T-cell (primary cell): ENCODE measurements at regions not wholly inside any gene's neighbourhood (a gene's known extent, or its start where the extent isn't known, plus 50 kb on each side); places are given as distances from the start of the nearest gene placed in this dataset.
"Not testable (repeated sequence)": the region's sequence is repeated elsewhere in the genome, so short reads cannot be mapped to it uniquely, and the experiment has no call there.

ENCODE experiments used
- ATAC-seq, 4 experiments: fragments of 200-7000 bp in 3 of 4; fragments of 150-1000 bp in 1 of 4; cut with Tn5 transposase; replicated peaks in 1 of 4; 1 replicate in 3 of 4; 2 replicates in 1 of 4; pipeline ENCODE4 v1.10.0; 2021; ENCODE audit warnings: moderate library complexity in 3 of 4, mild to moderate bottlenecking in 2 of 4, moderate number of reproducible peaks in 1 of 4
- CTCF ChIA-PET, 2 donors: fragments of 300-600 bp; sonication (Branson Sonifier 250); formaldehyde crosslinking; loops; one replicate each; lab custom pipeline; 2022; ENCODE audit warnings: antibody characterized with exemption in 2 of 2; lab: Charles Lee
- POLR2A ChIA-PET, 2 donors: fragments of 300-600 bp; sonication (Branson Sonifier 250); formaldehyde crosslinking; loops; one replicate each; lab custom pipeline; 2022; ENCODE audit warnings: antibody characterized with exemption in 2 of 2; lab: Charles Lee
- DNase-seq, 35 experiments: peaks; one replicate each; pipeline versions ENCODE4 v3.0.0 to v3.0.0-alpha.2; 2013 to 2023
- H3K27ac ChIP-seq: one replicate; pipeline ENCODE4 v1.5.1; 2013; ENCODE audit warnings: low read length
- H3K27me3 ChIP-seq, 2 experiments: replicated peaks in 1 of 2; 1 replicate in 1 of 2; 2 replicates in 1 of 2; pipeline versions ENCODE4 v1.6.1 to v1.7.0; 2013; ENCODE audit warnings: low read length in 1 of 2, mixed read lengths in 1 of 2; ENCODE audit not compliant: control insufficient read depth in 2 of 2, insufficient read depth in 2 of 2; ENCODE audit errors: extremely low read depth in 1 of 2
- H3K36me3 ChIP-seq, 2 donors: 1 replicate in 1 of 2; 2 replicates in 1 of 2; pipeline versions ENCODE4 v1.6.1 to v1.7.0; 2013; ENCODE audit warnings: low read length in 1 of 2; ENCODE audit not compliant: control insufficient read depth in 2 of 2, insufficient read depth in 1 of 2; ENCODE audit errors: extremely low read depth in 1 of 2
- H3K4me1 ChIP-seq, 2 experiments: 1 replicate in 1 of 2; 2 replicates in 1 of 2; pipeline versions ENCODE4 v1.6.1 to v1.7.0; 2013; ENCODE audit warnings: low read length in 2 of 2, mixed read lengths in 1 of 2; ENCODE audit not compliant: insufficient read depth in 2 of 2, control insufficient read depth in 1 of 2; ENCODE audit errors: extremely low read depth in 1 of 2
- H3K4me3 ChIP-seq, 2 donors: 1 replicate in 1 of 2; 2 replicates in 1 of 2; pipeline versions ENCODE4 v1.5.1 to v1.7.0; 2013; ENCODE audit warnings: mild to moderate bottlenecking in 2 of 2, low read length in 1 of 2, moderate library complexity in 1 of 2; ENCODE audit not compliant: control insufficient read depth in 1 of 2; ENCODE audit errors: extremely low read depth in 1 of 2
- H3K9me3 ChIP-seq: 2 replicates; pipeline ENCODE4 v1.7.0; 2013
- H3K27ac Mint-ChIP-seq, 2 donors: one replicate each; pipeline ENCODE4 v1.8.0; 2020 to 2021; ENCODE audit warnings: mild to moderate bottlenecking in 2 of 2, mixed read lengths in 2 of 2
- H3K27me3 Mint-ChIP-seq, 2 donors: one replicate each; pipeline ENCODE4 v1.8.0; 2021 to 2022; ENCODE audit warnings: mixed read lengths in 2 of 2
- H3K36me3 Mint-ChIP-seq: one replicate; pipeline ENCODE4 v1.8.0; 2021; ENCODE audit warnings: mixed read lengths
- H3K4me1 Mint-ChIP-seq, 3 donors: one replicate each; pipeline ENCODE4 v1.8.0; 2020 to 2022; ENCODE audit warnings: mixed read lengths in 3 of 3, mild to moderate bottlenecking in 1 of 3
- H3K4me3 Mint-ChIP-seq, 3 donors: one replicate each; pipeline ENCODE4 v1.8.0; 2020 to 2022; ENCODE audit warnings: mild to moderate bottlenecking in 3 of 3, mixed read lengths in 3 of 3, moderate library complexity in 3 of 3
- H3K9me3 Mint-ChIP-seq, 3 donors: one replicate each; pipeline ENCODE4 v1.8.0; 2020 to 2022; ENCODE audit warnings: mixed read lengths in 3 of 3
- WGBS: methylation state at CpG from one replicate; pipeline ENCODE4 v1.1.5; 2013; ENCODE audit warnings: missing lambda C conversion rate; ENCODE audit not compliant: insufficient coverage; 5-methylcytosine and 5-hydroxymethylcytosine counted together

DNA sequence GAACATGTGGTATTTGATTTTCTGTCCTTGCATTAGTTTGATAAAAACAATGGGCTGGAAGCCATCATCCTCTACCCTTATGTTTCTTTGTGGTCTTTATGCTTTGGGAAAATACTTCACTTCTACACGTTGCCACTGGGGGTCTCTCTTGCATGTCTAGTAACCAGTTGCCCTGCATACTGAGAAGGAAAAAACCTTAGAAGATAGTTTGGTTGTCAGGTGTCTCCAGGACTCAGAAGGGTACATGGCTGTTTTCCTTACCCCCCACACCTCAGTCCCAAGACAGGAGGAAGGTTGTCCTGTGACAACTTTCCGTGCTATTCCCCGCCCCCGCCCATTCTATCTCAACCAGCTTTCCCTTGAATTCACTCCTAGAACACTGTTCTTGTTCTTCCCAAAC lies 62.1 kb upstream of the LANCL3 start:
- WGBS: no CpG with 5 or more reads among the region's 4 CpGs
- Mint-ChIP-seq H3K27ac (no peak overlapping the region), H3K4me3 (no peak overlapping the region), H3K4me1 (no peaks in the 10 kb centered on the region), H3K36me3 (no peaks in the 10 kb centered on the region), H3K27me3 (peaks cover 2 to 17% of the 10 kb centered on the region in 2 donors), H3K9me3 (no peaks in the 10 kb centered on the region)
- Histone ChIP-seq H3K4me3 (no peak overlapping the region), H3K27ac (no peak overlapping the region), H3K36me3 (no peaks in the 10 kb centered on the region), H3K27me3 (no peaks in the 10 kb centered on the region), H3K4me1 (no peaks in the 10 kb centered on the region), H3K9me3 (no peaks in the 10 kb centered on the region)
- no peak for ATAC-seq
- ChIA-PET CTCF (interaction anchor here in 1 of 2 donors (0.8 kb wide), 1 partner anchor 316 kb away, joined by 6 read pairs; no protein-coding TSS in a partner anchor), POLR2A (no interaction called here)
- peak in 1 of 35 experiments; percentile 1 for DNase-seq

DNA sequence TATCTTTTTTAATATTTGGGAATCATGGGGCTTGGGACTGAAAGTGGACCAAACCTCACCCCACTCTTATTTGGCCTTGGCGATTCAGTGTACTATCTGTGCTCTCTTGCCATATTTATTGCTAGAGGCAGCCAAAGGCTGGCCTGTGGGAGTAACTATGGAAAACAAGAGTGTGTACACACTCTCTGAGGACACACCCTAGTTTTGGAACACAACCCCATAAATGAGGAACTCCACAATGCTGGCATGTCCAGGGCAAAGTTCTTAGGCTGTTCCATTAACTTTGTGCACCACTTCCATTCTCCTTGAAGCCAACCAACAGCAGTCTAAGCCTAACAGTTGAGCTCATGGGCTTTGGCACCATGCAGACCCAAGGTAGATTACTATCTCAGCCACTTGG lies 54.9 kb upstream of the LANCL3 start:
- POLR2A ChIA-PET, H3K27ac ChIP-seq, H3K36me3 Mint-ChIP-seq, H3K27me3 ChIP-seq, H3K4me1 Mint-ChIP-seq, H3K27ac Mint-ChIP-seq, H3K4me3 Mint-ChIP-seq, ATAC-seq, H3K4me1 ChIP-seq, DNase-seq, H3K9me3 ChIP-seq, H3K36me3 ChIP-seq, H3K4me3 ChIP-seq, CTCF ChIA-PET, H3K9me3 Mint-ChIP-seq: not testable (repeated sequence)
- WGBS: no CpG with 5 or more reads among the region's 1 CpG
- H3K27me3 Mint-ChIP-seq: peaks cover 2 to 20% of the 10 kb centered on the region in 2 donors

DNA sequence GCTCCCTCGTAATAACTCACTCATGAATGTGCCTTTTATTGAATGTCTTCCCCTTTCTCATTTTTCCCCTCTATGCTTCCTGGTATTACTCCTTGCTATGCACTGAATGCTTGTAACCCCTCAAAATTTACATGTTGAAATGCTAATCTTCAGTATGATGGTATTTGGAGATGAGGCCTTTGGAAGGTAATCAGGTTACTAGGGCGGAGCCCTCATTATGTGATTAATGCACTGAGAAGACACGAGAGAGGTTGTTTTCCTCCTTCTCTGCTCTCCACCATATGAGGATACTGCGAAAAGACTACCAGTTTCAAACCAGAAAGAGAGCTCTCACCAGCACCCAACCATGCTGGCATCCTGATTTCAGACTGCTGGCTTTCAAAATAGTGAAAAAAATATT lies 52.2 kb upstream of the LANCL3 start:
- H3K4me1 ChIP-seq, H3K27me3 Mint-ChIP-seq, H3K4me3 ChIP-seq, H3K36me3 Mint-ChIP-seq, H3K9me3 ChIP-seq, H3K9me3 Mint-ChIP-seq, DNase-seq, H3K4me3 Mint-ChIP-seq, H3K27ac Mint-ChIP-seq, ATAC-seq, CTCF ChIA-PET, H3K4me1 Mint-ChIP-seq, POLR2A ChIA-PET, H3K36me3 ChIP-seq, H3K27me3 ChIP-seq, H3K27ac ChIP-seq: not testable (repeated sequence)
- WGBS: no CpG with 5 or more reads among the region's 4 CpGs

DNA sequence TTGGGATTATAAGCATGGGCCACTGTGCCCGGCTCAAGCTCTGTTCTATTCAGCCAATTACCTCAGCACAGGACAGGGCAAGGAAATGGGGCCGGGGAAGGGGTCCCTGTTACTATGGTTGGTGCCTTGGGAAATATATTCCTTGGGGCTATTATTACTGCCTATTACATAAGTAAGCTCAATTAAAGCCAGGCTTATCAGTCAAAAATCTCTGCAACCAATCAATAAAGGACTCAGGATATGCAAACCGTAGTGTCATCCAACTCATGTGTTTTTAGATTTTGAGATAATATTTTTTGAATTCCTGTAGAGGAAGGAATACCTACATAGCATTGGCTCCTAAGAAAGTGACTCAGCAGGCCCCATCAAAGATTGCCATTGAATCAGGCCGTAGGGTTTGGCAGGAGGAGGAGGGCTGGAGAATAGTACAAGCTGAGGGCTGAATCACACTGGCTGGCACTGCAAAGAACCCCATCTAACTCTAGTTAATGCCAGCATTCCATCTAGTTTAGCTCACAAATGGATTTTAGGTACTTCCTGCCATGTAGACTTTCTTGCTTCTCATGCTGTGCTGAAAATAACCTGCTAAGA lies 50.5 kb upstream of the LANCL3 start:
- ATAC-seq, H3K9me3 ChIP-seq, H3K4me1 ChIP-seq, H3K27ac ChIP-seq, H3K4me3 ChIP-seq, POLR2A ChIA-PET, H3K9me3 Mint-ChIP-seq, H3K36me3 Mint-ChIP-seq, H3K4me1 Mint-ChIP-seq, DNase-seq, H3K36me3 ChIP-seq, H3K27me3 ChIP-seq, H3K27ac Mint-ChIP-seq, H3K4me3 Mint-ChIP-seq: not testable (repeated sequence)
- CTCF ChIA-PET: interaction anchor here in 1 of 2 donors (0.6 kb wide), 1 partner anchor 226 kb away, joined by 3 read pairs; no protein-coding TSS in a partner anchor
- peaks cover 0 to 12% of the 10 kb centered on the region in 2 donors for H3K27me3 Mint-ChIP-seq
- no CpG with 5 or more reads among the region's 4 CpGs for WGBS
